ENCODE measurements at regions not wholly inside any gene's neighbourhood (a gene's known extent, or its start where the extent isn't known, plus 50 kb on each side); places are given as distances from the start of the nearest gene placed in this dataset.
A peak's percentile ranks its signal among the peaks of the same experiment; 100 is the strongest.

DNA sequence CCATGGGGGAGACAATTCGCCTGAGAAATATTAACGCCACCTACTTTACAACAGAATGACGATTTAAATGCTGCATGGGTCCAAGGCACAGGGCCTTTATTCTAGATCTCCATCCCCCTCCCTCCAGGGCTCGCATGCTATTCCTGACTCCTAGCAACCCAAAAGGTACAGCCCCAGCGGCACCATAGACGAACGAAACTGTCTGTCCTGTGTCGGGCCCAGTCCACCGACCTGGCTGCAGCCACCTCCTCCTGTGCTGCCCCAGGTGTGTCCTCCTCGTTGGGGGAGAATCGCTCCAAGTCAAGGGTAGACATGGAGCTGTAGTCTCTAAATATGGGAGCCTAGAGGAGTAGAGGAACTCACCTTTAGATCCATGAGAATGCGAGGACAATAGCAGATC lies 196.5 kb downstream of the TOMM20 start:
- DNase-seq: no peak

DNA sequence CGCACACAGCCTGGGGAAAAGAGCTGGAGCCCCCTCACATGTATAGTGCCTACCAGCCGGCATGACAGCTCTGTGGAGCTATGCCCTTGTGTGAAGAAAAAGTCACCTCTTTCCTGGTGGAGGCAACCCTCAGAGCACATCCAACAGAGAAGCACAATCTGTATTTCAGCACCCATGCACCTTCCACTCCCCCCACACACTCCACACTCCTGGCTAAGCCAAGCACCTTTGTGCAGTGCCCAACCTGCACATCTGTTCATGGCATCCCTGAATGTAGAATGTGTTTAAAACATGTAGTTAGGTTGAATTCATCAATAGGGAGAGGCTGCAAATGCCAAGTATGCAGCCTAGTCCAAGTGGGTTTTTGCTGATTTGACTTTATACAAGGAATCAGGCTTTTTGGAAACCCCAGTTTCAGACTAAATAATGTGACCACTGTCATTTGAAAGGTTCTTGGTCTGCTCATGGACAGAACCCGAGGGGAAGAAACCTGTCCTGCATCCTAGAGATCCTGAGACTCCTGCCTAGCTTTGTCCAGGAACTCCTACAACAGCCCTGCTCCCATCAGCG lies 197.1 kb downstream of the TOMM20 start:
- no peak for DNase-seq

GRCh38 chr1:234929369-234929768 lies 199.3 kb downstream of the TOMM20 start:
- DNase-seq: no peak

- DNase-seq: peak in 2 of 3 experiments; percentile 30 to 68
Observed at GRCh38 chr1:234928642-234929041, 200.0 kb downstream of the TOMM20 start.

GRCh38 chr1:234927971-234928640 lies 200.5 kb downstream of the TOMM20 start:
- DNase-seq: no peak

GRCh38 chr1:234927312-234927970 lies 201.2 kb downstream of the TOMM20 start:
- DNase-seq: no peak

DNA sequence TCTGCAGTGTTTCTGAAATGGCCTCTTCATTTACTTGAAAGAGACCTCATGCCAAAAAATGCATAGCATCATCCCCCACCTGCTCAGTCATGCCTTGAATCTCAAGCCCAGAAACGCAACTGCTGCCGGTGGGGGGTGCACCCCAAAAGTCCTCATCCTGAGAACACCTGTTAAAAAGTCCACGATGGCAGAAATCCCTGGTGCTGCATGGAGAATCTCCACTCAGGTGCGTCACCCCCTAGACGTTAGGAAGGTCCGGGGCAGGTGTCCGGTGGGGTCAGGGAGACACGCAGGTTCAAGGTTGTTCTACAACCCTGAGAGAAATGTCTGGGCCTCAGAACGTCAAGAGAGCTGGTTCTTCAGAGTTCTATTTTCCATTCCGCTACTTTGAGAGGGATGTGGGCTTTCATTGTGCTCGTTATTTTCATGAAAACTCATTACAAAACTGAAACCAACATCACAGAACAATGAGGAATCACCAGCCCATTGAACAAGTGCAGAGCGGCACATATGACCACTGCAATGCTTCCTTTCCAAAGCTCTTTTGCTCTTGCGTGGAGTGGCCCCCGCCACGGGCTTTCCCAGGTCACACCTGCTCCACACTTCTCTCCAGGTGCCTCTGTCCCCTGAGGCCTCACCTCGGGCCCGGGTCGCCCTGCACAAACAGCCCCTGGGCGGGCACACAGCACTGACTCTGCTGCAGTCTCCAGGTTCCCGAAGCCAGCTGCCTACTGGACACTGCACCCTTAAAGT lies 201.9 kb downstream of the TOMM20 start:
- no peak for DNase-seq

GRCh38 chr1:234926264-234926558 lies 202.4 kb downstream of the TOMM20 start:
- DNase-seq: peak in 1 of 3 experiments; percentile 46

DNA sequence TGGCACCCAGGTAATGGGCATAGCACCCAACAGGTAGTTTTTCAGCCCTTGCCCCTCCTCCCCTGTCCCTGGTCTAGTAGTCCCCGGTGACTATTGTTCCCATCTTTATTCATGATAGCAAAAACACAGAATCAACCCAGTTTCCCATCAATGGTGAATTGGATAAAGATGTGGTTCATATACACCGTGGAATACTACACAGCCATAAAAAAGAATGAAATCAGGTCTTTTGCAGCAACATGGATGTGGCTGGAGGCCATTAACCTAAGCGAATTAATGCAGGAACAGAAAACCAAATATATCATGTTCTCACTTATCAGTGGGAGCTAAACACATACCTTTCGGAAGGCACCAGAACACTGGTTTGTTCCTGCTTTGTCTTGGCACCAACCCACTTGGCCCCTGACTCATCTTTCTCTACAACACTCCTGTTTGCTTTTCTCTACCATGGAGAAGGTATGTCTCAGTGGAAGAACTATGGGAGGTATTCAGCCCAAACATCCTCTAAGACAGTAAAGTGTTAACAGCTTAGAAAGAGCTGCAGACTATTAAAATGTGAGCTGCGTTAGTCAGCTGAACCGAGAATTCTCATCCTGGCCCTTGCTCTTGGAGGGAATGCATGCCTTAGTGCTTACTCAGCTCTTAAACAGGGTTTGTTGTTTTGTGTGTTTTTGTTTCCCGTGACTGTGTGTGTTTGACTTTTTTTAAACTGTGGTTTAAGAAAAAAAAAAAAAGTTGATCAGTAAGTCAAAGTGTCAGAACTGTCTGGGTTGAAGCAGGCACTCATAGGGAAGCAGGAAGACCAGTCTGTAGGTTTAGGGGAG lies 203.0 kb downstream of the TOMM20 start:
- DNase-seq: peak in 1 of 3 experiments; percentile 6

DNA sequence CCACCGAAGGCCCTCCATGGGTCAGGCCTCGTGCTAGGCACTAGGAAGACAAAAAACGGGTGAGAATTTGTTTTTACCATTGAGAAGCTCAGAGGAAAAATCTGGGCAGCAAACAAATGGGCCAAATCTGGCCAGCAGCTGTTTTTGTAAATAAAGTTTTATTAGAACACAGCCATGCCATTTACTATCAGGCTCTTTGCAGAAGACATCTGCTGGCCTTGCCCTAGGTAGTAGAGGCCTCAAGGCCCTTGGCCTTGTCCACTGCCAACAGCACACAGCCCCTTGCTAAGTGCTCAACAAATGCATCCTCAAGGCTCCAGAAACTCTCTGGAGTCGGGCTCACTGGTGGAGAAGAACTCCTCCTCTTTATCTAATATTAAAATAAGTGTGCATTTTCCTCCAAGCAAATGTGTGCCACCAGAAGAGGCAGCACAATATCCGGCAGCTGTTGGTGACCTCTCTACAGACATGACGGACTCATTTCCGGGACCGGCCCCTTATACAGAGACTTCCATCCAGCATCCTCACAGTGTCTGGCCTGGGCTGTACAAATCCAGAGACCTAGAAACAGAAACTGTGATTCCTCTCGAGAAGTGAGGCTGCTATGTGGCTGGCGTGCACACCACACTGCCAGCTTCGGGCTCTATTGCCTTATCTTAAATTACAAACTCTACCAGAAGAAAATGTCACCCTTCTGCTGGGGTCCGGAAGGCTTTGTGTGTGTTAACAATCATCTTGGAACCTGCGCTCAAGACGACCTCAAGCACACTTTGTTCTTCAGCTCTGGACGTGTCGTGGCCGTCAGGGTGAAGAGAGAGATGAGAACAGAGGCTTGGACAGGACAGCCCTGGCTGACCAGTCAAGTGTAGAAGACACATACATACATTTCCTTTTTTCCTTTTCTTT lies 203.9 kb downstream of the TOMM20 start:
- no peak for DNase-seq

DNA sequence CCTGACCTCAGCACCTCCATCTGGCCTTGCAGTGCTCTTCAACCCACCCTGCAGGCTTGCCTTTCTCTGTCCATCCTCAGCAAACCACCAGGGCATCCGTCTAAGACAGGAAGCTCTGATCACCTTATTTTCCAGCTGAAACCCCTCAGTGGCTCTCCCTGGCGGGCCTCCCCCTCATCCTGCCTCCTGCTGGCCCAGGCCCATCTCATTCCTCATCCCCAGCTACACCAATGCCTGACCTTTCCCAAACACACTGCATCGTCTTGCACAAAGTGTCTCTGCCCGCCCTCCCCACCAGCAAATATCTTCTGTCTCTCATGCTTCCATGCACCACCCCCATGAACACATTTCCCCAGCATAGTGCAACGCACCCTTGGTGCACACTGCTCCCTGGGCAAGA lies 205.0 kb downstream of the TOMM20 start:
- no peak for DNase-seq

DNA sequence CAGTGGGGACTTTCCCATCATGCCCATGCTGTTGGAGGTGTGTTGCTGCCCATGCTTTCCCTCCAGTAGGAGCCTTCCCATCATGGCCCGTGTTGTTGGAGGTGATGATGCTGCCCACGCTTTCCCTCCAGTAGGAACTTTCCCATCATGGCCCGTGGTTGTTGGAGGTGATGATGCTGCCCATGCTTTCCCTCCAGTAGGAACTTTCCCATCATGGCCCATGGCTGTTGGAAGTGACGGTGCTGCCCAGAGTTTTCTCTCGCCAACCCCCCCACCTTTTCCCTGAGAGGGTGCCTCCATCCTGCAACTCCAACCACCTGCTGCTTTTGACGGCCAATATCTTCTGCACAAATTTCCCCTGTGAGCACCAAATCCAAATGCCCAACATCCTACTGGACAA lies 205.7 kb downstream of the TOMM20 start:
- DNase-seq: no peak

DNA sequence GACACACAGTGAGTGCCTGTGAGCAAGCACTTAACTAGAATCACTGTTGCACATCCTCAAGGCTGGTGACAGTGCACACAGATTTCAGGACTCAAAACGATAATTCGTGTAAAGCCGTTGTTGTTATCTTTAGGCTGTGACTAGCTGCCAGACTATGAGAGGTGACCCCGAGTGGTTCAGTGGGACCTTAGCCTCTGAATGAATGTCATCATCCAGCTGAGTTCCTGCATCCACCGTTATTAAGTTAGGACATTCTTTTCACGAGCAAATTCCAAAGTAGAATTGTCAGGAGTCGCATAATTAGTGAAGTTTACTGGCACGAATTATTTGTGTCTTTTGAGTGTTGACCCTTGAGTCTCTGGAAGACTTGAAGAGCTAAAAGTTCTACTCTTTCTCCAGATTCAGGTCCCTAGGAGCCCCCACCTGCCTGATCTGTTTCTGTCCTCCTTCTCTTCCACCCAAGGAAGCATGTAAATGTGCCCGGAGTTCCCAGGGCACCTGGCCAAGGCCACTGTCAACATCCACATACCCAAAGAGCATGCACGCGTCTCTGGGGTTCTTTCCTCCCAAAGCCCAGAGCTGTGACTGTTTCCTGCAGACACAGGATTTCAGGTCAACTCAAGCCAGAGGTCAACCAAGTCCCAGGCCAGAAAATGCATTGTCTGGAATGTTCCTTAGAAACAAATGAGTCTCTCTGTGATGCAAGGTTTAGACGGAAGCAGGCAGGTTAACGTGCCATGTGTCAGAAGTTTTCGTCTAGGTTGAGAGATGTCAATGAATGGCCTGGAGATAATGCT lies 207.2 kb downstream of the TOMM20 start:
- DNase-seq: no peak

GRCh38 chr1:234920843-234921140 lies 207.8 kb downstream of the TOMM20 start:
- DNase-seq: no peak

- no peak for DNase-seq
Observed at GRCh38 chr1:234920136-234920842, 208.3 kb downstream of the TOMM20 start.

- DNase-seq: no peak
Observed at GRCh38 chr1:234918961-234919761, 209.5 kb downstream of the TOMM20 start.

- no peak for DNase-seq
Observed at GRCh38 chr1:234918181-234918841, 210.3 kb downstream of the TOMM20 start.

- no peak for DNase-seq
Observed at GRCh38 chr1:234917495-234918180, 211.0 kb downstream of the TOMM20 start.

Measured in NCI-H1417 (cell line).